HUDEP-2 (cell line): ENCODE measurements at regions not wholly inside any gene's neighbourhood (a gene's known extent, or its start where the extent isn't known, plus 50 kb on each side); places are given as distances from the start of the nearest gene placed in this dataset.
"Not testable (repeated sequence)": the region's sequence is repeated elsewhere in the genome, so short reads cannot be mapped to it uniquely, and the experiment has no call there.

Experiments used
- DNase-seq, 76 experiments: peaks; one replicate each; lab custom pipeline; 2025; ENCODE audit not compliant: unreplicated experiment in 76 of 76; lab: John Stamatoyannopoulos, UW

GRCh38 chr15:53844634-53845033 is 85.2 kb upstream of the WDR72 start:
- no peak for DNase-seq

DNA sequence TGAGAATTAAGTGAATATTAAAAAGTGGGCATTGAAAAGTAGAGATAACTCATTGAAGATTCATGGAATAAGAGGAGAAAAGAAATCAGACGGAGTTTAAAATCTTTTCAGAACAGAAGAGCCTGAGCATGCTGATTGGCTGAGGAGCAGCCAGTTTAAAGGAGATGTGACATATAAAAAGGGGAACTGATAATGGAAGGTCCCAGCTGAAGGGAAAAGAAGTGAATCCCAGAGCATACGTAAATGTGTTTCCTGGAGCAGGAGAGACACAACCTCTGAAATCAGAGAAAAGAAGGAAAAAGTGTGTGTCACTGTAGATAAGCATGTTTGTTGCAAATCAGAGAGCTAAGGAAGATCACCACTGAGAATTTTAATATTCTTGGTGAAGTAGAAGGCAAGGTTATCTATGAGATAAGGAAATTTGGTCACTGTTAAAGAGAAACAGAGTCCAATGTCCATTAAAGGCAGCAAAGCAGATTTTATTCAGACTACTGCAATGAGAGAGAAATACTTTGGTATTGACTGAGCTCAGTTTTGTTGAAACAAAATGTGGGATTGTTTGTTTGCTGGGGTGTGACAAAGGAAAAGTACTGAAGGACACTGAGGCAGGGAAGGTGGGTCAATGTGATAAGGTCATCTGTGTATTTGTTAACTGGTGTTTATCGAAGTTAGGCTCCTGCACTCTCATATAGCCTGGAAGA is 84.6 kb upstream of the WDR72 start:
- no peak for DNase-seq

DNA sequence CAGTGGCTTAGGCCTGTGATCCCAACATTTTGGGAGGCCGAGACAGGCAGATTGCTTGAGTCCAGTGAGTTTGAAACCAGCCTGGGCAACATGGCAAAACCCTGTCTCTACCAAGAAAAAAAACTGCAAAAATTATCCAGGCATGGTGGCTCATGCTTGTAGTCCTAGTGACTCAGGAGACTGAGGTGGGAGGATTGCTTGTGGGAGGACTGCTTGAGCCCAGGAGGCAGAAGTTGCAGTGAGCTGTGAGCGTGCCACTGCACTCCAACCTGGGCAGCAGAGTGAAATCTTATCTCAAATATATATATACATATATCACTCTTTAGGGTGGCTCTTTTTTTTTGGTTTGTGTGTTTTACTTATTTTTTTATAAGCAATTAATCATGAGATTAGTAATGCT is 83.7 kb upstream of the WDR72 start:
- DNase-seq: no peak

- no peak for DNase-seq
Observed at GRCh38 chr15:53841651-53842050, 82.2 kb upstream of the WDR72 start.

GRCh38 chr15:53840681-53841080 is 81.2 kb upstream of the WDR72 start:
- DNase-seq: no peak

GRCh38 chr15:53837263-53837662 is 77.8 kb upstream of the WDR72 start:
- no peak for DNase-seq

GRCh38 chr15:53836618-53837017 is 77.2 kb upstream of the WDR72 start:
- no peak for DNase-seq

- DNase-seq: no peak
Observed at GRCh38 chr15:53835309-53835708, 75.8 kb upstream of the WDR72 start.

GRCh38 chr15:53834214-53834613 is 74.8 kb upstream of the WDR72 start:
- no peak for DNase-seq

DNA sequence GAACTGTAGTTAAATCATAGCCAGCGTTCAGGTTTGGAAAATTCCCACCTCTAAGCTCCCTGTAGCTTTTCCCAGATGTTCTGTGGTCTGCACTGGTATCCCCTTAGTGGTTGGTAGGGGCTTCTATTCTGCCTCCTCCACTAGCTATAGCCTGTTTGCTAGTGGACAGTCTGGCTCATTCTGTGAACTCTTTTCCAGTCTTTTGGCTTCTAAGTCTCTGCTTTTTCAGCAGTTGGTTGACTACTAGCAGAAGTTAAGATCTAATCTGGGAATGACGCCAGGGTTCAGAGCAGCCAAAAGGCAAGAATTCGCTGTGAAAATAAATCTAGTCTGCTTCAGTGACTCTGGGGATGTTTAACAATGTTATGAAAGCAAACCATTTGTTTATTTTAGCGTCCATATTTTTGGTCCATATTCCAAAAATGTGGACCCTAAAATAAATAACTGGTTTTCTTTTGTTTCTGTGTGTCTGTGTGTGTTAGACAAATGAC is 73.7 kb upstream of the WDR72 start:
- DNase-seq: no peak

- no peak for DNase-seq
Observed at GRCh38 chr15:53831907-53832770, 72.7 kb upstream of the WDR72 start.

GRCh38 chr15:53830707-53831386 is 71.4 kb upstream of the WDR72 start:
- no peak for DNase-seq

DNA sequence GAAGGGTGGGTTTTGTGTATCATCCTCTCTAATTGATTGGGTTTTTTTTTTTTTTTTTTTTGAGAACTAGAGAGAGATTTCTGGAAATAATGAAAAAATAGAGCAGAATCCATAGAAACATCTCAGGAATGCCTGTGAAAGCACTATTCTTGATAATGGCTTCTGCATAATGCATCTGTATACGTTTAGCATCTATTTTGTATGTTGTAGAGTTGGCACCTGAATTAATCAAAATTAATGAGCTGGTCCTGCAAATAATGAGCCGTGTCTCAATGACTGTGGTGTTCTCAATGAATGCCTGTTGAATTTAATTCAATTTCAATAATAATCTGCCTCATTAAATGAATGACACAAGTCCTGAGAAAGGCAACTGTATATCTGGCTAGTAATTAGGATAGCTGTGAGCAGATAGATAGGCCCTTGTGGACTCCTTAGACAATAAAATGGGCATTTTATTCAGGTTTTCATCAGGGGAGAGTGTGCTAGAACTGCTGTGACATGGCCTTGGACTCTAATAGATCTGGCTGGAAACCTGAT is 70.5 kb upstream of the WDR72 start:
- no peak for DNase-seq

DNA sequence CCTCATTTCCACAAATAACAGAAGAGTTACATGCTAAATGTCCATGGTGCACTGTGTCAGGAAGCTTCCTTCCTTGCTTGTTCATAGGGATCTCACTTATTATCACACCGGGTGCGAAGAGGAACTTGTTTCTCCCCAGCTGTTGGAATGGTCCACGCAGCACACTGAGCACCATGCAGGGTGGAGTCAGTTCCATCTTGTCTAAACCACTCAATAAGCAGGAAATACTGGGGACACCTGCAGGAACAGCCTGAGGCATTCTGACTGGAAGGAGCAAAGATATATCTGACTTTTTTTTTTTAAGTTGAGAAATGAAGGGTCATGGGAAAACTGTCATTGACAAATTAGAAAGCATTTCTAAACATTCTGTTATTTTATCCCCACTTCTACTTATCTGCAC is 70.0 kb upstream of the WDR72 start:
- DNase-seq: no peak

DNA sequence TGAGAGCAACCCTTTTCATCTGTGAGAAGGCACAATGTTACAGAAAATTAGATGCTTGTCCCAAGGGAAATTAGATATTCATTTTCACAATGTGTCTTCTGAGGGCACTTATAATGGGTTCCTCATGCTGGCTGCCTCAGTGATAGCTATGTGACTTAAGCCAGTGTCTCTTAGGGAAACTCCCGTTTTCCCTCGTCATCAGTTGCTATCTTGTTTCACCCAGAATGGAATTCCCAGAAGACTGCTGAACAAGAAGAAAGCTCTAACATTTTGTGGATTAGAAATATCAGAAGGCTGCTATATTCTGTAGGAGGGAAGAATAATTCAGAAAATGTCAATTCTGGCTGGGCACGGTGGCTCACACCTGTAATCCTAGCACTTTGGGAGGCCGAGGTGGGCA is 67.9 kb upstream of the WDR72 start:
- no peak for DNase-seq

GRCh38 chr15:53811530-53811929 is 52.1 kb upstream of the WDR72 start:
- no peak for DNase-seq

GRCh38 chr15:53810306-53810705 is 50.8 kb upstream of the WDR72 start:
- DNase-seq: not testable (repeated sequence)
